Stimulated activated CD8-positive, alpha-beta memory T cell treated with anti-CD3 and anti-CD28 coated beads, Interleukin-12 subunit alpha, Interleukin-12 subunit beta, amount 100 ng/mL, for 1 hour (primary cell): ENCODE measurements at regions not wholly inside any gene's neighbourhood (a gene's known extent, or its start where the extent isn't known, plus 50 kb on each side); places are given as distances from the start of the nearest gene placed in this dataset.
A peak's percentile ranks its signal among the peaks of the same experiment; 100 is the strongest.

Experiments used
- DNase-seq: peaks from one replicate; pipeline ENCODE4 v3.0.0-alpha.2; 2020; ENCODE audit warnings: low read depth

DNA sequence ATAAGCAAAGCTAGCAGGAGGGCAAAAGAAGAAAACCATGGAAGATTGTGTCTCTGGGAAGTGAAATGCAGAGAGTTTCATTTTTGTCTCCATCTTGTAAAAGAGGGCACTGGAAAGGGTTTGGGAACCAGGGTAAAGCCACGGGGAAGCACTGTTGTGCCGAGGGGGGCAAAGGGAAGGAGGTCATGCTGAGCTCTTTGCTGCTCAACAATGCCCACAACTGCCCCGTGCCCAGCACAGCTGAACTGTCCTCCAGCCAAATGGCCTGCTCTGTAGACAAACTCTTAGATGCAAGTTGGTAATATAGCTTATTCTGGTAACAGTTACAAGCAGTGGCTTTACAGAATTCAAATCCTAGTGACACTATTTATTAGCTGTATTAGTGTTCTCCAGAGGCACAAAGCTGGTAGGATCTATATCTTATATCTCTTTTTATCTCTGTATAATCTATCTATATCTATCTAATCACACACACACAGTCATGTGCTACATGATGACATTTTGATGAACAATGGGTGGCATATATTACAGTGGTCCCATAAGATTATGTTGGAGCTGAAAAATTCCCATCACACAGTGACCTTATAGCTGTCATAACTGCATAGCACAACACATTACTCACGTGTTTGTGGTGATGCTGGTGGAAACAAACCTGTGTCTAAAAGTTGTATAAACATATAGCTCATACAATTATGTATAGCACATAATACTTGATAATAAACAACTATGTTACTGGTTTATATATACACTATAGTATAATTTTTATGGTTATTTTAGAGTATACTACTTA is 203.4 kb upstream of the DDHD1 start:
- no peak for DNase-seq

- no peak for DNase-seq
Observed at GRCh38 chr14:53355581-53356112, 202.5 kb upstream of the DDHD1 start.

- no peak for DNase-seq
Observed at GRCh38 chr14:53354336-53354735, 201.2 kb upstream of the DDHD1 start.

DNA sequence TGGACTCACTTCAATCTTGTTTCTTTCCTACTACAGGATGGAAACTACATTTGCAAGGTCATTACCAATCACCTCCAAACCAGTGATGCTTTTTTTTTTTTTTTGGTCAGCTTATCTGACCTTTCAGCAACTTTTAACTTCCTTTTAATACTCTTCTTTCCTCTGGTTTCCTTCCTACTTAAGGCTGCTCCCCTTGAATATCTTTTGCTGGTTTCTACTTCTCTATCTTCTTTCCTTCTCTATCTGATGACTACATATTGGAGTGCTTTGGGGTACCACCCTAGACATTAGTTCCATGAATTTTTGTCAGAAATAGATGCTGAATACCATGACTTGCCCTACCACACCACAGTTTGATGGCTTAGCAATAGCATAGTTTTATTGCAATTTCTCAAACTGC is 197.7 kb upstream of the DDHD1 start:
- DNase-seq, result no peak

GRCh38 chr14:53350429-53350828 is 197.3 kb upstream of the DDHD1 start:
- DNase-seq, result no peak

- DNase-seq, result no peak
Observed at GRCh38 chr14:53346988-53347387, 193.9 kb upstream of the DDHD1 start.

GRCh38 chr14:53341324-53341723 is 188.2 kb upstream of the DDHD1 start:
- no peak for DNase-seq

GRCh38 chr14:53338192-53338591 is 185.1 kb upstream of the DDHD1 start:
- no peak for DNase-seq

DNA sequence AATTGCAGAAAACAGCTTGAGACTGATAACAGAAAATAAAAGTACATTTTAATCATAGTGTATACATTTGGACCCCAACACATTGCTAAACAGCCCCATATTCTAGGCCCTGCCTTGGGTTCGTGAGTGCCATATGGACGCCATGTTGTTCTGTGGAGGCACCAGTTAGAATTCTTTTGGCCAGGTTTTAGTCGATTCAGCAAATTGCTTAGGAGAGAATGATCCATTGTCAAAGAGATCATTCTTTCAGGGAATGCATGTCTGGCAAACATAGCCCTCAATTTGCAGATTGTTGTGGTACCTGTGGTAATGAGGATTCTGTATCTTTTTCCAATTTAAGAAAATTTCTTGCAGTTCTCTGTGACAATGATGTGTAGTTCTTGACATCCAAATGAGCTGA is 183.6 kb upstream of the DDHD1 start:
- DNase-seq, result no peak

- DNase-seq, result no peak
Observed at GRCh38 chr14:53333809-53334208, 180.7 kb upstream of the DDHD1 start.

DNA sequence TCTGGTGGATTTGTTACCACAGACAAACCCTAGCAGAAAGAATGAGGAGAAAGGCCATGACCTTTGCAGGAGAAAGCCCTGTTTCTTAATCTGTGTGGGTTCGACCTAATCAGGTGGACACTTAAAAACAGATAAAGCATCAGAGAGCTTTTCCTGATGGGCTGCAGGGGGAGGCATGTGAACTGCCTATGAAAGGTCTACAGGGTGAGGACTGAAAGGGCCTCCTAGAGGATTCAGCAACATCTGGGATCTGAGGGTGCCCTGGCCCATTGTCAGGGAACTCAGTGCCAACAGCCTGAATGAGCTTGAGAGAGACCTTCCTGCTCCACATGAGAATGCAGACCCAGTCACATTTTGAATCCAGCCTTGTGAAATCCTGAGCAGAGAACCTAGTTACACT is 178.8 kb upstream of the DDHD1 start:
- no peak for DNase-seq

DNA sequence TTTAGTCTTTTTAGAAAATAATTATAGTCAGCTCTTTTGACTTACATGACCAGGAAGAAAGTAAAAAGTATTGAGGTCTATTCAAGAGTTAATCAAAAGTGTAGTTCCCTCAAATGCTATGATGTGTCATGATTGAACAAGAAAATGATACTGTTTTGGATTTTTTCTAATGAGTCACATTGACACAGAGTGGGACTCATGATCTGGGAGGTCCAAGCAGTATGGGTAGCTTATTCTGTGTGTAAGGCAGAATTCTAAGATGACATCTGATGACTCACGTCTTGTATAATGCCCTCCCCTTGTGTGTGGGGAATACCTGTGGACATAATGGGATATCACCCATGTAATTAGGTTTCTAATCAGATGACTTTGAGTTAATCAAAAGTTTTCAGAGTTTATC is 178.1 kb upstream of the DDHD1 start:
- DNase-seq, result no peak

DNA sequence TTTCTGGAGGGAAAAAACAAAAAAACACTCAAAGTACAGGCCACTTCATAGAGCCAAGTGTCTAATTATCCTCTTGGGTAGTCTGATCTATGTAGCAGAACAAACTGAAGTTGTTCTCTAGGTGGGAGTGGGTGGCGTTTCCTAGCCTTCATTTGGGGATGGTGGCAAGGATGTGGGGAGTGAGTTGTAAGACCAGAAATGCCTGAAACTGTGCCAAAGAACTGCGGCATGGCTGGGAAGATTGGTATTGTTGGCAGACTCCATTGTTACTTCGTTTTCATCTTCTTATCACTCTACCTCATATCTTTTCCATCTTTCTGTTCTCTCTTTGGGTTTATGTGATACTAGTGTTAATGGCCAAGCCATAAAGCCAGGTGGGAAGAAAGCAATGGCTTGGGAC is 177.3 kb upstream of the DDHD1 start:
- no peak for DNase-seq

- DNase-seq, result no peak
Observed at GRCh38 chr14:53328841-53329240, 175.7 kb upstream of the DDHD1 start.

DNA sequence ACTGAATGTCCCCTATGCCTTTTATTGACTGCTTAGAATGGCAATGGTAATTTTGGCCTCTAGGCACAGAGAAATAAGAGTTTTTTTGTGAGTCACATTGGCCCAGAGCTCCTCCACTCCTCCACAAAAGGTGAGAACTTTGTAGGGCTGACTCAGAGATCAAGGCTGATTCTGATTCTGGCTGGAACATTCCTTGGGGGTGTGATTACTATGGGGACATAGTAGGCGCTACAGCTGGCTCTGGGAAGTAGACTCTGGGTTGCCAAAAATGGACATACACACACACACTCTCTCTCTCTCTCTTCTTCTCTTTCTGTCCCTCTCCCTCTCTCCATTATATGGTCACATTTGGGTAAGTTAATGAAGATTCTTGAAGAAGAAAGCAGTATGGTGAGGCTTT is 174.6 kb upstream of the DDHD1 start:
- no peak for DNase-seq

DNA sequence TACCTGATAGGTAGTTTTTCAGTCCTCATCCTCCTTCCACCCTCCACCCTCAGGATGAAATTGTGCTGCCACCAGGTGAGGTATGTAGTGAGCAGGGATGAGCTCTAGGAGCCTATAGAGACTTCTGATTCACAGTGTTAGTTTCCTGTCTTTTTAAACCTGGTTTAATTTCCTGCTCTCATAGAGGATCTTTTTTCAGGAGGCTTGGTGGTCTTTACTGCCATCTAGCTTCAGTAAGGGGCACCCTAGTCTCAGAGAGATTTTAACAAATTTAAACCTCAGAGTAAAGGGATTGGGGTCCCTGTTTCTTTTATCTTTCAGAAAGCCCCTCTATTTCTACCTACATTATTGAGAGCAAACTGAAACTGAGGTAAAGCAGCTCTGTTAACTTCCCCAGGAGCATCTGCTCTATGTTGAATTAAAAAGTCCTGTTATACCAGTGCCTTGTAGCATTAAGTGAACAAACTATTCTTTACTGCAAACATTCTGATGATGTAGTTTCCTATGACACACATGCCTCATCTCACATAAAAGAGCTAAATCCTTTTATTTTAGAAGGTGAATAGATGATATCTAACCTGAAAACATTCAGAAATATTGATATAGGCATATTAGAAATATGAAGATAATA is 172.2 kb upstream of the DDHD1 start:
- DNase-seq, result no peak

- DNase-seq, result no peak
Observed at GRCh38 chr14:53316504-53316903, 163.4 kb upstream of the DDHD1 start.

DNA sequence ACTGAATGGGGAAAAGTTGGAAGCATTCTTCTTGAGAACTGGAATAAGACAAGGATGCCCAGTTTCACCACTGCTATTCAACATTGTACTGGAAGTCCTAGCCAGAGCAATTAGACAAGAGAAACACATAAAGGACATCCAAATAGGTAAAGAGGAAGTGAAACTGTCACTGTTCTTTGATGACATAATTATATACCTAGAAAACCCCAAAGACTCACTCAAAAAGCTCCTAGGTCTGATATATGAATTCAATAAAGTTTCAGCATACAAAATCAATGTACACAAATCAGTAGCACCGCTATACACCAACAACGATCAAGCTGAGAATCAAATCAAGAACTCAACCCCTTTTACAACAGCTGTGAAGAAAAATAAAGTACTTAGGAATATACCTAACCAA is 157.3 kb upstream of the DDHD1 start:
- no peak for DNase-seq

DNA sequence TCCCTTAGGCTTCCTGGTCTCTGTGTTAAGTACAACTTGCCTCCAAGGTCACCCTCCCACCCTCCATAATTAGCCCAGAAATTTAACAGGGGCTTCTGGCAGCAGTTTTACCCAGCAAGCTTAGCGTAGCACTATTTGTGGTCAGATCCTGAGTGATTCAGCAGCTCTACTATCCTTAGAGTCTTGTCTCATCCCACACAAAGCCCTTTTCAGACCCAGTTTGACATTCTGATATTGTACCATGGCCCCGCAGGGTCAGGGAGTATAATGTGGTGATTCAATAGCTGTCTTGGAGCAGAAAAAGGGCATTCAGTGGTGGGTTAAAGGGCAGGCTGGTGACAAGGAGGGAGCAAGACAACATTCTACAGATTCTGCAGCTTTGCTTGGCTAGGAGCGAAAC is 153.8 kb upstream of the DDHD1 start:
- DNase-seq, result no peak

DNA sequence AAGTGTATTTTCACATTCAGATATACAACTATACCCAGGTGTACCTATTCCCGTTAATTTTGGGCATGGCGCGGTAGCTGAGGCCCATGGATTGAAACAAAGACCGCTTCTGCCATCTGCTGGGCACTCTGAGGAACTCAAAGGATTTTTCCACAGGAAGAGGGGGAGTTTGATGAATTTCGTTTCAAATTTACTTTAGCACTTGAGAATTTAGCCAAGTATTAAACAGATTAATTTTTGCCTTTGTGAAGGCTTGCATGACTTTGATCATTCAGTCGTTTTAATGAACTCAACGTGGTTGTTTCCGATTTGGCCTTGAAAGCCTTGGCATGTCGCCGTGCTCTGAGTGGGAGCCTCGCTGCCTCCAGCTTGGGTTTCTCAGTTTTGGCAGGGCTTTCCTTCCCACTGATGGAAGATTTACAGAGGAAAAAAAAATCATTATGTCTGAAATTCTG is 153.2 kb upstream of the DDHD1 start:
- DNase-seq, result peak; percentile 15

- DNase-seq, result no peak
Observed at GRCh38 chr14:53304726-53305381, 151.7 kb upstream of the DDHD1 start.

DNA sequence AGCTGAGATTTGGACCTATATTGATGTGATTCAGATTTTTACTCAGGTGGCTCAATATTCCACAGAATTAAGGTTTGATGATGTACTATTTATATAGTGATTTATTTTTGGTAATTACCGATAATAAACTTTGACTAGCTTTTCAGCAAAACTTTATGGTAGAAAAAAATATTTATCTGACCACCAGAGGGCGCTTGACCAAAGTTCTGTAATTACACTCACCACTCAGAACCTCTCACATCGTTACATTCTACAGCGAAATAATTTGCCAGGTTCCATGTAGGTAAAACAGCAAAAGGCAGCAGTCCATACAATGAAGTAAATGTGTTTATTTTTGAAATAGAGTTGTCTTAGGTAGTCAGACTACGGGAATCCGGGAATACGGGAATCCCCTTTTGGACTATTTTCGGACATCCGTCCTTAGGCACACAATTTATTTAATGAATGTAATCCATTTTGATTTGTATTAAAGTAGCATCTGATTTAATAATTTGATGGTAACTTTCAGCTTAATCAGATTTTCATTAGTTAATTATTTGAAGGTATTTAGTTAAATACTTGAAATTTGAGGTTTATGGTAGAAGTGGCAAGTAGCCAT is 143.0 kb upstream of the DDHD1 start:
- DNase-seq, result peak; percentile 2

DNA sequence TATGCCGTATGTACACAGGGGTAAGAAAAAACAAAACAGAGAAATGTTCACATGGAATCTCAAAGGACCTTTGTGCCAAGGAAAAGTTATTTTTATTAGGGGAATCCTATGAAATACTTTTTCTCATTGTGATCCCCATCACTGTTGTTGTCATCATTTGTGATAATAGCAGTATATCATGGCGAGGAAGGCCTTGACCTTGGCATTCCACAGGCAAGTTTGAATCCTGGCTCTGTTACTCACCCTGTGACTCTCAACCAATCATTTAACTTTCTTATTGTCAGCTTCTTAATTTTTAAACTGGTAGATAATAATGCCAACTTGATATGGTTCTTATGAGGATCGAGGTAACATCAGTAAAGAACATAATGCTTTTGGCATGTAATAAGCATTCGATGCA is 142.2 kb upstream of the DDHD1 start:
- DNase-seq, result no peak
